ENCODE measurements at regions not wholly inside any gene's neighbourhood (a gene's known extent, or its start where the extent isn't known, plus 50 kb on each side); places are given as distances from the start of the nearest gene placed in this dataset.

- H3K9me3 ChIP-seq: no peaks in the 10 kb centered on the region
- no peak overlapping the region for H3K27ac ChIP-seq
- H3K4me3 ChIP-seq: no peak overlapping the region
- H3K27me3 ChIP-seq: no peaks in the 10 kb centered on the region
- no peaks in the 10 kb centered on the region for H3K36me3 ChIP-seq
- H3K4me1 ChIP-seq: peaks cover 6% of the 10 kb centered on the region
- no peak for TF ChIP-seq POLR2A (IDR thresholded peaks at IDR 0.05)
- no peak for TF ChIP-seq POLR2AphosphoS5 (IDR thresholded peaks at IDR 0.05; ENCODE audit: insufficient read depth in 1 of 2, low read depth in 1 of 2)
- TF ChIP-seq CTCF (IDR thresholded peaks at IDR 0.05): no peak
- intact Hi-C loops (cut with DNase I): no loop called here
- DNase-seq (ENCODE audit: extremely low spot score in 2 of 2): no peak
Observed at GRCh38 chr3:117793622-117794265, 1084.2 kb downstream of the TUSC7 start.

GRCh38 chr3:117798221-117798620 lies 1088.6 kb downstream of the TUSC7 start:
- DNase-seq (ENCODE audit: extremely low spot score in 2 of 2): no peak
- H3K27me3 ChIP-seq: no peaks in the 10 kb centered on the region
- H3K9me3 ChIP-seq: no peaks in the 10 kb centered on the region
- H3K4me3 ChIP-seq: no peak overlapping the region
- no peaks in the 10 kb centered on the region for H3K36me3 ChIP-seq
- no peak overlapping the region for H3K27ac ChIP-seq
- intact Hi-C loops (cut with DNase I): no loop called here
- no peak for TF ChIP-seq CTCF (IDR thresholded peaks at IDR 0.05)
- TF ChIP-seq POLR2AphosphoS5 (IDR thresholded peaks at IDR 0.05; ENCODE audit: insufficient read depth in 1 of 2, low read depth in 1 of 2): no peak
- TF ChIP-seq POLR2A (IDR thresholded peaks at IDR 0.05): no peak
- H3K4me1 ChIP-seq: peaks cover 6% of the 10 kb centered on the region

GRCh38 chr3:117798687-117799386 lies 1089.3 kb downstream of the TUSC7 start:
- no peak overlapping the region for H3K4me3 ChIP-seq
- no peaks in the 10 kb centered on the region for H3K9me3 ChIP-seq
- intact Hi-C loops (cut with DNase I): no loop called here
- TF ChIP-seq POLR2AphosphoS5 (IDR thresholded peaks at IDR 0.05; ENCODE audit: insufficient read depth in 1 of 2, low read depth in 1 of 2) (no peak), POLR2A (IDR thresholded peaks at IDR 0.05) (no peak), CTCF (IDR thresholded peaks at IDR 0.05) (no peak)
- H3K27me3 ChIP-seq: no peaks in the 10 kb centered on the region
- no peaks in the 10 kb centered on the region for H3K36me3 ChIP-seq
- H3K27ac ChIP-seq: no peak overlapping the region
- DNase-seq (ENCODE audit: extremely low spot score in 2 of 2): no peak
- H3K4me1 ChIP-seq: peaks cover 6% of the 10 kb centered on the region

- no peaks in the 10 kb centered on the region for H3K27me3 ChIP-seq
- intact Hi-C loops (cut with DNase I): no loop called here
- no peak overlapping the region for H3K27ac ChIP-seq
- no peaks in the 10 kb centered on the region for H3K36me3 ChIP-seq
- no peak for DNase-seq (ENCODE audit: extremely low spot score in 2 of 2)
- peaks cover 6% of the 10 kb centered on the region for H3K4me1 ChIP-seq
- TF ChIP-seq CTCF (IDR thresholded peaks at IDR 0.05): no peak
- TF ChIP-seq POLR2A (IDR thresholded peaks at IDR 0.05): no peak
- TF ChIP-seq POLR2AphosphoS5 (IDR thresholded peaks at IDR 0.05; ENCODE audit: insufficient read depth in 1 of 2, low read depth in 1 of 2): no peak
- no peak overlapping the region for H3K4me3 ChIP-seq
- no peaks in the 10 kb centered on the region for H3K9me3 ChIP-seq
Observed at GRCh38 chr3:117799387-117799735, 1089.8 kb downstream of the TUSC7 start.

GRCh38 chr3:117801912-117802239 lies 1092.3 kb downstream of the TUSC7 start:
- peaks cover 6% of the 10 kb centered on the region for H3K4me1 ChIP-seq
- intact Hi-C loops (cut with DNase I): no loop called here
- no peak for DNase-seq (ENCODE audit: extremely low spot score in 2 of 2)
- no peak overlapping the region for H3K4me3 ChIP-seq
- H3K27ac ChIP-seq: no peak overlapping the region
- no peaks in the 10 kb centered on the region for H3K27me3 ChIP-seq
- no peaks in the 10 kb centered on the region for H3K36me3 ChIP-seq
- TF ChIP-seq POLR2A (IDR thresholded peaks at IDR 0.05) (no peak), POLR2AphosphoS5 (IDR thresholded peaks at IDR 0.05; ENCODE audit: insufficient read depth in 1 of 2, low read depth in 1 of 2) (no peak), CTCF (IDR thresholded peaks at IDR 0.05) (no peak)
- no peaks in the 10 kb centered on the region for H3K9me3 ChIP-seq
